Astrocyte (in vitro differentiated cells and primary cell): ENCODE measurements at regions not wholly inside any gene's neighbourhood (a gene's known extent, or its start where the extent isn't known, plus 50 kb on each side); places are given as distances from the start of the nearest gene placed in this dataset.

Experiments
- EZH2 ChIP-seq: IDR thresholded peaks from 2 replicates; pipeline ENCODE4 v1.6.1; 2012; ENCODE audit warnings: mild to moderate bottlenecking, low read length, inconsistent platforms; ENCODE audit not compliant: insufficient read depth
- TF ChIP-seq, protein P1 (sequence below): IDR thresholded peaks from 2 replicates; pipeline ENCODE4 v1.5.1; 2011; ENCODE audit warnings: low read depth, mild to moderate bottlenecking, inconsistent platforms, low read length, moderate library complexity; ENCODE audit not compliant: insufficient read depth

DNA sequence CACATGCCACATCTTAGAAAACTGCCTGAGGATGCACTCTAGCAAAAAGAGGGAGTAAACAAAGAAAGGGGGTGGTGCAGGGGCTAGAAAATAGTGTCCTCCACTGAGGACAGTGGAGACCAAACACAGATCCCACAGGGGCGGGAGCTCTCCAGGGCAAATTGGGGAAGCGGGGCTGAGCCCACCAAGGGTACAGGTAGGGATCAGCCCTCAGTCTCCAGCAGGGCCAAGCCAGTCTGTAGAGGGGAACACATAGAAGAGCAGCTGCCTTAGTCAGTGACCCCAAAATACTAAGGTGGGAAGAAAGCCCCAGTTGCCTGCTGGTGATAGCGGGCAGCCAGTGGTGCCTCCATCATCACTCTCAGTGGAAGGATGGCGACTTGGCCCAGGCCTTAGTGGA is 134.0 kb downstream of the ATPSCKMT start:
- no peak for TF ChIP-seq EZH2
- TF ChIP-seq, protein P1, sequence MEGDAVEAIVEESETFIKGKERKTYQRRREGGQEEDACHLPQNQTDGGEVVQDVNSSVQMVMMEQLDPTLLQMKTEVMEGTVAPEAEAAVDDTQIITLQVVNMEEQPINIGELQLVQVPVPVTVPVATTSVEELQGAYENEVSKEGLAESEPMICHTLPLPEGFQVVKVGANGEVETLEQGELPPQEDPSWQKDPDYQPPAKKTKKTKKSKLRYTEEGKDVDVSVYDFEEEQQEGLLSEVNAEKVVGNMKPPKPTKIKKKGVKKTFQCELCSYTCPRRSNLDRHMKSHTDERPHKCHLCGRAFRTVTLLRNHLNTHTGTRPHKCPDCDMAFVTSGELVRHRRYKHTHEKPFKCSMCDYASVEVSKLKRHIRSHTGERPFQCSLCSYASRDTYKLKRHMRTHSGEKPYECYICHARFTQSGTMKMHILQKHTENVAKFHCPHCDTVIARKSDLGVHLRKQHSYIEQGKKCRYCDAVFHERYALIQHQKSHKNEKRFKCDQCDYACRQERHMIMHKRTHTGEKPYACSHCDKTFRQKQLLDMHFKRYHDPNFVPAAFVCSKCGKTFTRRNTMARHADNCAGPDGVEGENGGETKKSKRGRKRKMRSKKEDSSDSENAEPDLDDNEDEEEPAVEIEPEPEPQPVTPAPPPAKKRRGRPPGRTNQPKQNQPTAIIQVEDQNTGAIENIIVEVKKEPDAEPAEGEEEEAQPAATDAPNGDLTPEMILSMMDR, result no peak
